H1 (cell line): ENCODE measurements at regions not wholly inside any gene's neighbourhood (a gene's known extent, or its start where the extent isn't known, plus 50 kb on each side); places are given as distances from the start of the nearest gene placed in this dataset.

ENCODE experiments used
- RXRA ChIP-seq: IDR thresholded peaks from 2 replicates; pipeline ENCODE4 v1.6.1; 2011; ENCODE audit warnings: low read depth, mild to moderate bottlenecking, low read length, moderate library complexity; ENCODE audit not compliant: insufficient read depth

DNA sequence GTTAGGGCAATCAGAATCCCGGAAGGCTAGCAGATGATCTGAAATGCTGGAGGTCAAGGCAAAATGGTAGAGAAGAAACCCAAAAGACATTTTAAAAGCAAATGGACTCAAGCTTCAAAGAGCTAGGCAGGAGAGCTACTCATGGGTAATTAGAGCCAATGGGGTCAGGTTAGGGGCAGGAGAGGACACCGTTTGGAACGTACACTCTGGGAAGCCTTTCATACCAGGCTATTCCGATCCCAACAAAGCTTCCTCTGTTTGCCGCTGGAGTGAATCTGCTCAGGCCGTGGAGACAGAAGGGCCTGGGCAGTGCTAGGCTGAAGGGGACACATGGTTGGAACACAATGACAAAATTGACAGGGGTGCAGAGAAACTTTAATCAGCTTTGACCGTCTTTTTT is 346.6 kb downstream of the RPS6KC1 start (continued):
- TF ChIP-seq RXRA: no peak
- TF ChIP-seq, all 59 proteins: peak for 0
